Esophagus muscularis mucosa (tissue), 4 donors: ENCODE measurements at regions not wholly inside any gene's neighbourhood (a gene's known extent, or its start where the extent isn't known, plus 50 kb on each side); places are given as distances from the start of the nearest gene placed in this dataset.

Experiments used
- CTCF ChIP-seq, 3 experiments: fragments of 200-600 bp in 2 of 3; fragments of 450-650 bp in 1 of 3; sonication (generic) in 2 of 3; IDR thresholded peaks; one replicate each; pipeline ENCODE4 v1.5.1; 2017 to 2019; ENCODE audit warnings: antibody characterized with exemption in 3 of 3, mild to moderate bottlenecking in 2 of 3, moderate library complexity in 1 of 3
- EP300 ChIP-seq: sonication (generic); formaldehyde crosslinking; IDR thresholded peaks from one replicate; pipeline ENCODE4 v1.6.1; 2017; ENCODE audit warnings: antibody characterized with exemption
- POLR2A ChIP-seq: fragments of 450-650 bp; IDR thresholded peaks from one replicate; pipeline ENCODE4 v1.6.1; 2017; ENCODE audit warnings: antibody characterized with exemption, moderate library complexity, mild to moderate bottlenecking, low read depth
- POLR2AphosphoS5 ChIP-seq, 2 donors: sonication (generic); formaldehyde crosslinking; IDR thresholded peaks; one replicate each; pipeline ENCODE4 v1.6.1; 2017; ENCODE audit warnings: antibody characterized with exemption in 2 of 2

DNA sequence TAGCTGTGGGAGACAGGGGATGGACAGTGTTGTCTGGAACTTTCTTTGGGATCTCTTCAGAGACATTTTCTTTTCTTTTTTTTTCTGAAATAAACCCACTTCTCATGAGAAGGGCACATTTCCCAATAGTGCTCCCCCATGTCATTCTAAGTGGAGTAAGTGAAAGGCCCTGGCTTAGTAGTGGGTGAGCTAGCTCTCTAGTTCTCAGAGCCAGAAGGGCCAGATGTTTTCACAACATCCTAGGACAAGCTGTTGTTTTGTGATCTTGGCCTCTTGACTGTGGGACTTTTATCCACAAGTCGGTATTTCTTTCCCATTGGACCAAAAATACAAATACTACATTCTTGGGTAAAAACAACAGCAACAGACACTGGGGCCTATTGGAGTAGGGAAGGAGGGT, 607.7 kb upstream of the TENM4 start:
- TF ChIP-seq POLR2A (no peak), CTCF (IDR thresholded peaks at IDR 0.05) (no peak), POLR2AphosphoS5 (IDR thresholded peaks at IDR 0.05) (no peak), EP300 (no peak)
